Psoas muscle (tissue), 7 donors: ENCODE measurements at regions not wholly inside any gene's neighbourhood (a gene's known extent, or its start where the extent isn't known, plus 50 kb on each side); places are given as distances from the start of the nearest gene placed in this dataset.

Experiments used
- ATAC-seq, 4 donors: fragments of 200-7000 bp; cut with Tn5 transposase; one replicate each; pipeline ENCODE4 v1.9.1; 2020; ENCODE audit warnings: moderate library complexity in 3 of 4, mild to moderate bottlenecking in 2 of 4
- DNase-seq, 2 donors: peaks; one replicate each; pipeline ENCODE4 v3.0.0-alpha.2; 2020
- H3K27ac ChIP-seq: fragments of 200-600 bp; one replicate; pipeline ENCODE4 v1.8.0; 2022
- H3K27me3 ChIP-seq, 3 donors: fragments of 200-600 bp in 1 of 3; one replicate each; pipeline versions ENCODE4 v1.6.1 to v1.8.0; 2013 to 2022; ENCODE audit warnings: low read length in 2 of 3, mild to moderate bottlenecking in 2 of 3, moderate library complexity in 1 of 3; ENCODE audit not compliant: insufficient read depth in 3 of 3
- H3K36me3 ChIP-seq, 2 donors: fragments of 200-600 bp in 1 of 2; one replicate each; pipeline versions ENCODE4 v1.6.1 to v1.8.0; 2013 to 2022; ENCODE audit warnings: low read depth in 1 of 2, mild to moderate bottlenecking in 1 of 2, moderate library complexity in 1 of 2; ENCODE audit not compliant: insufficient read depth in 1 of 2
- H3K4me1 ChIP-seq: fragments of 200-600 bp; one replicate; pipeline ENCODE4 v1.8.0; 2022
- H3K4me3 ChIP-seq: fragments of 200-600 bp; one replicate; pipeline ENCODE4 v1.8.0; 2022; ENCODE audit warnings: mild to moderate bottlenecking
- H3K9me3 ChIP-seq: fragments of 200-600 bp; one replicate; pipeline ENCODE4 v1.8.0; 2022
- CTCF ChIP-seq: fragments of 200-600 bp; IDR thresholded peaks from one replicate; pipeline ENCODE4 v1.8.0; 2022; ENCODE audit warnings: antibody characterized with exemption
- WGBS, 3 donors: extraction: QIAGEN DNeasy Blood & Tissue Kit; methylation state at CpG; one replicate each; pipeline versions ENCODE4 v1.1.6 to v1.1.7; 2013; 5-methylcytosine and 5-hydroxymethylcytosine counted together
- intact Hi-C, 2 donors: fragments of 100-400 bp; cut with DNase I; formaldehyde crosslinking; loops; one replicate each; pipeline versions ENCODE4 v1.11.0 to v1.14.2; 2022
- donor health status: healthy with polysubstance abuse.
- donor health status: DM: no; HTN: no; CAD: no; lungs with moderate emphysema.
- donor health status: Bipolar disorder and iron deficiency.
- donor health status: healthy.
- donor health status: DM: yes; HTN: yes; CAD: no.
- donor health status: DM: no; HTN: no; CAD: no.
- donor health status: DM: yes; HTN: yes; CAD: no.

- WGBS, 3 donors: 46 to 62% (median 52%) methylated on average over 1 of the region's 1 CpG
- no peak for ATAC-seq
- intact Hi-C loops: no loop called here
- no peak for DNase-seq
- H3K4me1 ChIP-seq: no peaks in the 10 kb centered on the region
- H3K4me3 ChIP-seq: no peak overlapping the region
- no peak for TF ChIP-seq CTCF
- H3K9me3 ChIP-seq: no peaks in the 10 kb centered on the region
- no peaks in the 10 kb centered on the region for H3K36me3 ChIP-seq
- H3K27ac ChIP-seq: no peak overlapping the region
- peaks cover 0 to 2% (median 0%) of the 10 kb centered on the region in 3 donors for H3K27me3 ChIP-seq
These were observed 176.1 kb upstream of the OPRM1 start for GRCh38 chr6:153862927-153863326.

DNA sequence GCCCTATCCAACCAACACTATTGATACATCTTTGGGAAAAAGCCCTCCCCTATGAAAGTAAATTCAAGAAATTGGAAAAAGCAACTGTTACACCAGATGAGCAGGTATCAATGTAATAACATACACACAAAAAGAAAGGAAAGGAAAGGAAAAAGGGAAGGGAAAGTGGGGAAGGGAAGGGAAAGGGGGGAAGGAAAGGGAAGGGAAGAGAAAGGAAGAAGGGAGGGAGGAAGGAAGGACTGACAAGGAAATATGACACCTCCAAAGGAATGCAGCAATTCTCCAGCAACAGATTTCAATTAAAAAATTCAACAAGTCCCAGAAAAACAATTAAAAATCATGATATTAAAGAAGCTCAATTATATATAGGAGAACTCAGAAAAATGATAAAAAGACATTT is 176.9 kb upstream of the OPRM1 start:
- no peaks in the 10 kb centered on the region for H3K36me3 ChIP-seq
- intact Hi-C loops: no loop called here
- peaks cover 0 to 2% (median 0%) of the 10 kb centered on the region in 3 donors for H3K27me3 ChIP-seq
- H3K9me3 ChIP-seq: no peaks in the 10 kb centered on the region
- no peak for TF ChIP-seq CTCF
- no peak overlapping the region for H3K27ac ChIP-seq
- DNase-seq: no peak
- H3K4me3 ChIP-seq: no peak overlapping the region
- no peaks in the 10 kb centered on the region for H3K4me1 ChIP-seq
- ATAC-seq: no peak

GRCh38 chr6:153858529-153858928 is 180.5 kb upstream of the OPRM1 start:
- DNase-seq (no peak), ATAC-seq (no peak)
- Histone ChIP-seq H3K9me3 (no peaks in the 10 kb centered on the region), H3K27me3 (peaks cover 0 to 2% (median 0%) of the 10 kb centered on the region in 3 donors), H3K36me3 (no peaks in the 10 kb centered on the region), H3K4me3 (no peak overlapping the region), H3K4me1 (no peaks in the 10 kb centered on the region), H3K27ac (no peak overlapping the region)
- intact Hi-C loops: no loop called here
- 50 to 71% (median 66%) methylated on average over 5 of the region's 5 CpGs for WGBS, 3 donors
- no peak for TF ChIP-seq CTCF

DNA sequence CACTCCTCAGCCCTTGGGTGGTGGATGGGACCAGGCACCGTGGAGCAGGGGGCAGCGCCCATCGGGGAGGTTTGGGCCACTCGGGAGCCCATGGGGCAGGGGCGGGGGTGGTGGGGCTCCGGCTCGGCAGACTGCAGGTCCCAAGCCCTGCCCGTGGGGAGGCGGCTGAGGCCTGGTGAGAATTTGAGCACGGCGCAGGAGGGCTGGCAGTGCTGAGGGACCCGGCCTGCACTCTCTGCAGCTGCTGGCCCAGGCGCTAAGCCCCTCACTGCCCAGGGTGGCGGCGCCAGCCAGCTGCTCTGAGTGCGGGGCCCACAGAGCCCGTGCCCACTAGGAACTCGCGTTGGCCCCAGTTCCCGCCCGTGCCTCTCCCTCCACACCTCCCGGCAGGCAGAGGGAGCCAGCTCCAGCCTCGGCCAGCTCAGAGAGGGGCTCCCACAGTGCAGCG is 182.1 kb upstream of the OPRM1 start:
- H3K4me3 ChIP-seq: no peak overlapping the region
- H3K27me3 ChIP-seq: peaks cover 0 to 2% (median 0%) of the 10 kb centered on the region in 3 donors
- DNase-seq (no peak), ATAC-seq (no peak)
- no peak for TF ChIP-seq CTCF
- 92 to 96% (median 94%) methylated on average over 17 to 24 of the region's 24 CpGs for WGBS, 3 donors
- no peaks in the 10 kb centered on the region for H3K9me3 ChIP-seq
- intact Hi-C loops: no loop called here
- H3K27ac ChIP-seq: no peak overlapping the region
- no peaks in the 10 kb centered on the region for H3K4me1 ChIP-seq
- no peaks in the 10 kb centered on the region for H3K36me3 ChIP-seq

- H3K4me3 ChIP-seq: no peak overlapping the region
- TF ChIP-seq CTCF: no peak
- H3K27ac ChIP-seq: no peak overlapping the region
- no peak for DNase-seq
- 31 to 51% (median 51%) methylated on average over 2 of the region's 2 CpGs for WGBS, 3 donors
- H3K9me3 ChIP-seq: no peaks in the 10 kb centered on the region
- H3K4me1 ChIP-seq: no peaks in the 10 kb centered on the region
- no peak for ATAC-seq
- intact Hi-C loops: no loop called here
- H3K36me3 ChIP-seq: no peaks in the 10 kb centered on the region
- no peaks in the 10 kb centered on the region for H3K27me3 ChIP-seq
These were observed 186.6 kb upstream of the OPRM1 start for GRCh38 chr6:153852481-153852880.
